Mucosa of descending colon (tissue), 3 donors: ENCODE measurements at regions not wholly inside any gene's neighbourhood (a gene's known extent, or its start where the extent isn't known, plus 50 kb on each side); places are given as distances from the start of the nearest gene placed in this dataset.

Experiments used
- ATAC-seq: fragments of 200-7000 bp; cut with Tn5 transposase; one replicate; pipeline ENCODE4 v1.9.1; 2020; ENCODE audit warnings: mild to moderate bottlenecking, moderate library complexity
- DNase-seq, 3 donors: peaks; one replicate each; pipeline ENCODE4 v3.0.0-alpha.2; 2020
- H3K36me3 ChIP-seq: fragments of 200-600 bp; one replicate; pipeline ENCODE4 v1.8.0; 2021; ENCODE audit warnings: low read depth, mild to moderate bottlenecking
- H3K4me1 ChIP-seq: fragments of 200-600 bp; one replicate; pipeline ENCODE4 v1.8.0; 2021; ENCODE audit warnings: low read depth, mild to moderate bottlenecking
- H3K4me3 ChIP-seq: fragments of 200-600 bp; one replicate; pipeline ENCODE4 v1.8.0; 2021; ENCODE audit warnings: mild to moderate bottlenecking
- H3K9me3 ChIP-seq: fragments of 200-600 bp; one replicate; pipeline ENCODE4 v1.8.0; 2021; ENCODE audit warnings: mild to moderate bottlenecking
- CTCF ChIP-seq: fragments of 200-600 bp; IDR thresholded peaks from one replicate; pipeline ENCODE4 v1.8.0; 2022; ENCODE audit warnings: antibody characterized with exemption, mild to moderate bottlenecking
- intact Hi-C, 2 donors: fragments of 100-400 bp; cut with DNase I in 1 of 2; cut with micrococcal nuclease in 1 of 2; formaldehyde crosslinking; loops; one replicate each; pipeline versions ENCODE4 v1.11.0 to v1.11.1; 2022; cut with DNase I, micrococcal nuclease
- donor health status: DM: no; HTN: no; CAD: no; lungs with moderate emphysema.
- donor health status: DM: no; HTN: no; CAD: no.
- donor health status: DM: no; HTN: yes; CAD: no.

- ATAC-seq: peak; percentile 48
- H3K9me3 ChIP-seq: no peaks in the 10 kb centered on the region
- H3K4me1 ChIP-seq: no peaks in the 10 kb centered on the region
- intact Hi-C loops: no loop called here
- no peak for DNase-seq
- H3K36me3 ChIP-seq: no peaks in the 10 kb centered on the region
- TF ChIP-seq CTCF: no peak
- no peak overlapping the region for H3K4me3 ChIP-seq
These were observed 246.8 kb downstream of the QKI start for GRCh38 chr6:163661272-163661671.

GRCh38 chr6:163659803-163660202 is 245.3 kb downstream of the QKI start:
- intact Hi-C loops: no loop called here
- DNase-seq: no peak
- Histone ChIP-seq H3K4me1 (no peaks in the 10 kb centered on the region), H3K4me3 (no peak overlapping the region), H3K9me3 (no peaks in the 10 kb centered on the region), H3K36me3 (no peaks in the 10 kb centered on the region)
- no peak for ATAC-seq
- no peak for TF ChIP-seq CTCF

GRCh38 chr6:163655217-163656121 is 241.0 kb downstream of the QKI start:
- intact Hi-C loops: no loop called here
- Histone ChIP-seq H3K4me1 (no peaks in the 10 kb centered on the region), H3K4me3 (no peak overlapping the region), H3K36me3 (no peaks in the 10 kb centered on the region), H3K9me3 (no peaks in the 10 kb centered on the region)
- ATAC-seq (no peak), DNase-seq (no peak)
- no peak for TF ChIP-seq CTCF

- Histone ChIP-seq H3K4me3 (no peak overlapping the region), H3K36me3 (no peaks in the 10 kb centered on the region), H3K4me1 (no peaks in the 10 kb centered on the region), H3K9me3 (no peaks in the 10 kb centered on the region)
- TF ChIP-seq CTCF: no peak
- intact Hi-C loops: no loop called here
- no peak for ATAC-seq
- DNase-seq: no peak
These were observed 237.6 kb downstream of the QKI start for GRCh38 chr6:163651915-163652668.

GRCh38 chr6:163651426-163651825 is 236.9 kb downstream of the QKI start:
- ATAC-seq (no peak), DNase-seq (no peak)
- Histone ChIP-seq H3K4me3 (no peak overlapping the region), H3K9me3 (no peaks in the 10 kb centered on the region), H3K4me1 (no peaks in the 10 kb centered on the region), H3K36me3 (no peaks in the 10 kb centered on the region)
- TF ChIP-seq CTCF: no peak
- intact Hi-C loops: no loop called here
